Pons (tissue), 1 donor: ENCODE measurements at regions not wholly inside any gene's neighbourhood (a gene's known extent, or its start where the extent isn't known, plus 50 kb on each side); places are given as distances from the start of the nearest gene placed in this dataset.
"Not testable (repeated sequence)": the region's sequence is repeated elsewhere in the genome, so short reads cannot be mapped to it uniquely, and the experiment has no call there.

Experiments
- DNase-seq: peaks from one replicate; pipeline ENCODE4 v3.0.0-alpha.2; 2016; ENCODE audit warnings: low spot score

DNA sequence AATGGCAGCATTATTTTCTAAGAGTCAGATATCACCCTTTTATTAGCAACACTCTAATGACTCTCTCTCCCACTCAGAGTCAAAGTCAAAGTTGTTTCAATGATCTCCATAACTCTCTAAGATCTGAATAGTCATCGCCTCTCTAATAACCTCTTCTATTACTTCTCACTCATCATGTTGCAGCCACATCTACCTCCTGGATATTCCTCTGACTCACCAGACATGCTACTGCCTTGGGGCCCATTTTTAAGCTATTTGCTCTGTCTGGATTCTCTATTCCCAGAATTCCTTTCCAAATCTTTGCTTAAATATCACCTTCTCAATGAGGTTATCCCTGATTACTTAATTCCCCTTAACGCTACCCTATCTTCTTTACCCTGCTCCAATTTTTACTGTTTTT, 391.8 kb upstream of the MAGEB16 start:
- DNase-seq, result no peak

DNA sequence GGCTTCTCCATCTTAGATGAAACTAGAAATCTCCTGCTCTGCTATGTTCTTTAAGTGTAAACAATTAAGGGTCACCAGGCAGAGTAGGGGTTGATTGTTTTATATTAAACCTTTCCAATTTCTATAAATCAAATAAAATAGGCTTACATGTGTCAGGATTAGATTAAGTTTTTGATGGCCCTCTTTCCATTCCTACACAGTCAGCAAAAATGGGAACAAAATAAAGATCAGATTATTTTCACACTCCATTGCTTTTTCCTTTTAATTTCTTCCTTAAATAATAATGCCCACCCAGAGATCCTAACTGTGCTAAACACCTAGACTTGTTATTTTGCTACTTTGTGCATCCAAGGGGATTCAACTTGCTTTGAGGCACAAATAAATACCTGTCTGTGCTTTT, 381.4 kb upstream of the MAGEB16 start:
- no peak for DNase-seq

DNA sequence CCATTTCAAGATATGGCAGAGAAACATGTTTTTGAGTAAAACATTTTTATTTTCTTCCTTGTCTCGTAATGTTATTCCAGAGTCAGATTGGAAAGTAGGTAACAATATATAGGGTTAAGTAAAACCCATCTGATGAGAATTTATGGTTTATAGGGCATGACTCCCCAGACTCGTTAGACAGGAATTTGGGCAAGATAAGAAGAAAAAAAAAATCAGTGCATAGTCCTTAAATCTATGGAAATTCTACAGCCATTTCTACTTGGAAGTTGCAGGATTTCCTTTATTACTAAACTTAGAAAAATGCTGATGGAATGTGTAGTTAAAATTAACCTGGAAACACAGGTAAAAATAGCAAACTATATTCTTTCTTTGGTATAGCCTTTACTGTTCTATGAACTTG, 366.1 kb upstream of the MAGEB16 start:
- no peak for DNase-seq

DNA sequence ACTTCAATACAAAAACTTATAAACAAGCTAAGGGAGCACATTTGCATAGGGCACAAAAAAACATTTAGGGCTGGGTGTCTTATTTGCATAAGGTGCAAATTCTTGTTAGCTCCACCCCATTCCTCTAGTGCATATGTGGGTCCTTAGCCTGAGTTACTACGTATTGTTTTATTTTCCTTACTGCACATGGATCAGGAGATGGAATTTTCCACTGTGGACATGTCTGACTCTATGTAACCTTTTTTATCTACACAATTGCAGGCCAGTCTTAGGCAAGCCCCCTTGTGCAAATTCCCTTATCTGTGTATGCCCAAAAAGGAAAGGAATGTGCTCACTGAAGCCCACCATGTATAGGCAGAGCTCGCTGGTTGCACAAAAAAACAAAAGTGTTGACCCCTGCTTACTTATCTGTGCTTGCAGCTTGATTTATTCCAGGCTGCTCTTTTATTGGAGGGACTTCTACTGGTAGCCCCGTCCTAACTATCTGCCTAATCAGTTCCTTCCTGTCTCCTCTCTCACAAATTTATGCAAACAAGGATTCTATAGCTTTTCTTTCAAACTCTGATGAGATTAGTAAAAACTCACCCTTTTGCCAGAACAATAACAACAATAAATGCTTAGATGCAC, 359.0 kb upstream of the MAGEB16 start:
- no peak for DNase-seq

DNA sequence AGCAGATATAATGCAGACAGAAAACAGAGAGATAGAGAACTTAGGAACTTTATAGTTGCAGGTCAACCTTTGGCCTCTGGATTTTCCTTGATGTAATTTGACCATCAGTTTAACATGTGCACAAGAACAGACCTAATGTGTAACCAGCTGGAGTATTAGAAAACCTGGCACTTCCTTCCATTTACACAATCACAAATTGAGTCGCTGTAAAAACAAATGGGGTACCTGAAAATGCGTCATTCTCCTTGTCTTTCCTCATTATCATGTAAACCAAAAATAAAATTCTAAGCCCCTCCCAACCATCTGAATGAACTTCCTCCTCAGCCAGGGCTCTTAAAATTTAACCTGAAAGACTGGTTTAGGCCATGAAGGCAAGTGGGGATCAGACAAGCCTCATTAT, 358.4 kb upstream of the MAGEB16 start:
- DNase-seq, result no peak

DNA sequence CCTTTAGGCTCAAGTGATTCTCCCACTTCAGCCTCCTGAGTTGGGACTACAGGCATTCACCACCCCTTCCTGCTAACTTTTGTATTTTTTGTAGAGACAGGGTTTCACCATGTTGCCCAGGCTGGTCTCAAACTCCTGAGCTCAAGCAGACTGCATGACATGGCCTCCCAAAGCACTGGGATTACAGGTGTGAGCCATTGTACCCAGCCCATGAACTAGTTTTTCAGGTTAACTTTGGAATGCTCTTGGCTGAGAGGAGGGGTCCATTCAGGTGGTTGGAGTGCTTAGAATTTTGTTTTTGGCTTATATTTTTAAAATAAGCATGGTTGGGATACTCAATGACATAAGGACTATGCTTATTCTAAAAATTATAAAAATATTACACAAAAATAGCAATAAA, 355.7 kb upstream of the MAGEB16 start:
- no peak for DNase-seq

DNA sequence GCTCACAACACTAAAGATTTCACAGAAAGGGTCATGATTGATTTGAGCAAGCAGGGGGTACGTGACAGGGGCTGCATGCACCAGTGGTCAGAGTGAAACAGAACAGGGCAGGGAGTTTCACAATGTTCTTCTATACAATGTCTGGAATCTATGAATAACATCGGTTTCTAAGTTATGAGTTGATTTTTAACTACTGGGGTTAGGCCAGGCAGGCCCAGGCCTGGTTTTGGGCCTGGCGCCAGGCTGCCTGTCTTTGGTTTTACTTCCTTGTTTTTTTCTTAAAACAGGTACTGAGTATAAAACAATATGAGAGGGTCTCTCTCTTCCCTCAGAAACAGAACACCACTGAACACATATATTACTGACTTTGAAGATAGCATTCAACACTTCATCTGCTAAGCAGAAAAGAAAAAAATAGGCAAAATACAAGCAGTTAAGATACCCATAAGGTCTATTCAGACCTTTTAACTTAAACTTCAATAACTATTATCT, 355.0 kb upstream of the MAGEB16 start:
- not testable (repeated sequence) for DNase-seq

DNA sequence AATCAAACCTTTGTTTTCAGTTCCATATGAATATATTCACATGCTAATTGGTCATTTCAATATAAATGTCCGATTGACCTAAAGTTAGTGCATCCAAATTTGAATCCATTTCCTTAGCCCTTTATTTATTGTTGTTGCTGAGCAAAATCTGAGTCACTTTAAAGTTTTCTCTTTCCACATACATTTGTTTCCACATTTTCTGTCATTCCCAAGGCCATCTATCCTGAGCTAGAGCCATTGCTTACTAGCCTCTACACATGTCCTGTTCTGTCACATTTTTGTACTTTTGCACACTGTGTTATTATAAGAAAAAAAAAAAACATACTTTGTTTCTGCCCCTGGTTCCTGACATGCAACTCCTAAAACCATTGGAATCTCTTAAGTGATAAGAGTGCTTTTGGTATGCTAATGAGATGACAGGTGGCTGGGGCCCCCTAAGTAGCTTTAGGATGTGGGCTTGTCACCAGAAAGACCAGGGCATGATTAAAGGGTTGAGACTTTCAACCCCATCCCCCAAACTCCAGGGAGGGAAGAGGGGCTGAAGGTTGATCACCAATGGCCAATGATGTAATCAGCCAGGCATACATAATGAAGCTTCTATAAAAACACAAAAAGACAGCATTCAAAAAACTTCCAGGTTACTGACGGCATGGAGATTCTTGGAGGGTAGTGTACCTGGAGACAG, 353.3 kb upstream of the MAGEB16 start:
- DNase-seq, result no peak

DNA sequence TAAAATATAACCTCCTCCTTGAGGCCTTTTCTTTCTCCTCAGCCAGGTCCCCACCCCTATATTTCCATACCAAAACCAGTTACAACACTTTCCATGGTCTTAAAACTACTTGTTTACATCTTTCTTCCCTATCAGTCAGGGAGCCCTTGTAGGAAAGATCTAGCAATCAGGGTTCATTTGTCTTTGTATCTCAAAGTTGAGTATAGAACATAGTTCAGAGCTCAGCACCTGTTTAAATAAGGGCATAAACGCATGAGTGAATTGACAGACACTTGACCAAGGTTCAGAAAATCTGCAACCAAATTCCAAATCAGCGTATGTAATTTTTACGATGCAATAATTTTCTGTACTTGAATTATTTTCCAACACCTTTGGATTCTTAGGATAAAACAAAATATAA, 352.2 kb upstream of the MAGEB16 start:
- DNase-seq, result no peak

DNA sequence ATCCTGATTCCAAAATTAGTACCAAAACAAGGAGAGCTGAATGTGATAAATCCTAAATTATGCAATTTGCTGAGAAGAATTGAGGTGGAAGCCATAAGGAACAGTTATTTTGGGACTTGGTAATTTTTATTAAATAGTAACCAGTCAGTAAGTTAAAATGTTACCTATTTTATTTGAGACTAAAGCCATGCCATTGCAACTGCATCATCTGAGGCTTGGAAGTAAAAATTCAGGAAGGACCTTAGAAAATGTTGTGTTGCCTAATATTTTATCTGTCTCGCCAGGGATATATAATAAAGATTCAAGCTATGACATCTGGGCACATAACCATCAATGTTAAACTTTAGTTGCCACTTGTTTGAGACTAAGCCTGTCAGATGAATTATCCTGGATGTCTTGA, 341.3 kb upstream of the MAGEB16 start:
- DNase-seq, result no peak

DNA sequence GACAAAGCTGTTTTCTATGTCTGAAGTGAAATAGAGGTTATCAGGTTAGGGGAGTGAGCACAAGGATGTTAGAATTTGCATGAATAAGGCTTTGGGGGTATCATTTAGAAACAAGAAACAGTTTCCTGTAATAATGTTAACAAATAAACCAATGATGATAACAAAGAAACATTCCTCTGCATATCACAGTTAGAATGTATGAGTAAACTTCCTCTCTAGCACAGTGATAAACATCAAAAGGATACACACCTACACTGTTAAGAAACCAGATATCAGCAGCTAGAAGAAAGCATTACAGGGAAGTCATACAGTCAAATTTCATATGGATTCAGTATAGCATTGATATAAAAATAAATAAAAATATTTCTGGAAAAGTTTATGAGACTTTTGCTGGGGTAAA, 340.0 kb upstream of the MAGEB16 start:
- no peak for DNase-seq

DNA sequence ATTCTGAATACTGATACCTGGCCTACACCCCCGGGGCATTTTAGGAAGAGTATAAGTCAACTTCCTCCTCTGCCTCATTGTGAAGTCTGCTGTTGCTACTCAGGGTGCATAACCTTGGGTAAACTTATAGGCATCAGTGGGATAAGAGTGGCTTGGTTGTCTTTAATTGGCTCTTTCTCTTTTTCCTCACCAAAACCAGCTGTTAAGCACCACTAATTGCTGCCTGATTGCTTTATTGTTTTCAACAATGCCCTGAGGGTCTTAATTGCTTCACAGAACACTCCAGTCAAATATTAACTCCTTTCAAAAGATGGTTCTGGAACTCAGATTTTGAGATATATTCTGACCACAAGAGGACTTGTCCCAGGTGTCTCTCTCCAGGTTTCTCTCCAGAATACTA, 337.0 kb upstream of the MAGEB16 start:
- no peak for DNase-seq

DNA sequence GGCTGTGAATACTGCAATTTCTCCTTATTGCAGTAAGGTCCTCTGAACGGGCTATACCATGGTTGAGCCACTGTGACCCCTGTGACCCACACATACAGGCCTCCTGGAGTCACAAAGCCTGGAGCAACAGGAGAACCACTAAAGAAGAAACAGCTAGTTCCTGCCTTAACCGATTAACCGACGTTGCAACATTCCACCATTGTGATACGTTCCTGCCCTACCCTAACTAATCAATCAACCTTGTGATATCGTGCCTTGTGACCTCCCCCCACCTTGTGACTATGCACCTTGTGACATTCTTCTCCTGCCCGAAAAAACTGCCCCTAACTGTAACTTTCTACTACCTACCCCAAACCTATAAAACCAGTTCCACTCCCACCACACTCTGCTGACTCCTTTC, 301.5 kb upstream of the MAGEB16 start:
- DNase-seq, result not testable (repeated sequence)

DNA sequence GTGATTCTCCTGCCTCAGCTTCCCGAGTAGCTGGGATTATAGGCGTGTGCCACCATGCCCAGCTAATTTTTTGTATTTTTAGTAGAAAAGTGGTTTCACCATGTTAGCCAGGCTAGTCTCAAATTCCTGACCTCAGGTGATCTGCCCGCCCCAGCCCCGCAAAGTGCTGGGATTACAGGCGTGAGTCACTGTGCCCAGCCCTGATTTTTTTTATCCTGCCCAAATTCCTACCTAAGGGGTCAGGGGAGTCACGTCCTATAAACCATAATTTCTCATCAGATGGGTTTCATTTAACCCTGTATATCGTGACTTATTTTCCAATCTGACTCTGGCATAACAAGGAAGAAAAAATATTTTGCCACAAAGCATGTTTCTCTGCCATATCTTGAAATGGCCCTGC, 300.7 kb upstream of the MAGEB16 start:
- not testable (repeated sequence) for DNase-seq

DNA sequence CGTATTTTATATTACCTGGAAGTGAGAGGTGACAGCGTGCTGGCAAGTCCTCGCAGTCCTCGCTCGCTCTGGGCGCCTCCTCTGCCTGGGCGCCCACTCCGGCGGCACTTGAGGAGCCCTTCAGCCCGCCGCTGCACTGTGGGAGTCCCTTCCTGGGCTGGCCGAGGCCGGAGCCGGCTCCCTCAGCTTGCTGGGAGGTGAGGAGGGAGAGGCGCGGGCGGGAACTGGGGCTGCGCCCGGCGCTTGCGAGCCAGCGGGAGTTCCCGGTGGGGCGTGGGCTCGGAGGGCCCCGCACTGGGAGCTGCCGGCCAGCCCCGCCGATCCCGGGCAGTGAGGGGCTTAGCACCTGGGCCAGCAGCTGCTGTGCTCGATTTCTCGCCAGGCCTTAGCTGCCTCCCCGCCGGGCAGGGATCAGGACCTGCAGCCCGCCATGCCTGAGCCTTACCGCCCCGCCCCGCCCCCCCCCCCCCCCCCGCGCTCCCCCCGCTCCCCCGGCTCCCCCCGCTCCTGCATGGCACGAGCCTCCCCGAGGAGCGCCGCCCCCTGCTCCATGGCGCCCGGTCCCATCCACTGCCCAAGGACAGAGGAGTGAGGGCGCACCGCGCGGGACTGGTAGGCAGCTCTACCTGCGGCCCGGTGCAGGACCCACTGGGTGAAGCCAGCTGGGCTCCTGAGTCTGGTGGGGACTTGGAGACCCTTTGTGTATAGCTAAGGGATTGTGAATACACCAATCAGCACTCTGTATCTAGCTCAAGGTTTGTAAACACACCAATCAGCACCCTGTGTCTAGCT, 298.9 kb upstream of the MAGEB16 start:
- DNase-seq, result no peak

DNA sequence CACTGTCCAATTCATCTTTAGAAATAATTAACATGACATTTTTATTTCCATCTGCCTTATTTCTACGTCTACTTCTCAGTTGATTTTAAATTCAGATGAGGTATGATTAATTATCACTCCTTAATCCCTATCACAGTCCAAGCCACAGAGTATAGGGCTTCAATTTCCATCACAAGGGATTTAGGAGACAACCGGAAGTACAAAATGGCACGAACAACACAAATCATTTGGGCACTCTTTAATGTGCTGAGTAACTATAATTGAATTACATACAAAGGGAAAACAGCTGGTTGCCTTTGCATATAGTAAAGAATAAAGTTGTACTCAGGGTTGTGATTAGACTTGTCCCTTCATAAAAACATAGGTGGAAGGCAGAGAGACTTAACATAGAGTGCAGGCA, 290.4 kb upstream of the MAGEB16 start:
- no peak for DNase-seq

DNA sequence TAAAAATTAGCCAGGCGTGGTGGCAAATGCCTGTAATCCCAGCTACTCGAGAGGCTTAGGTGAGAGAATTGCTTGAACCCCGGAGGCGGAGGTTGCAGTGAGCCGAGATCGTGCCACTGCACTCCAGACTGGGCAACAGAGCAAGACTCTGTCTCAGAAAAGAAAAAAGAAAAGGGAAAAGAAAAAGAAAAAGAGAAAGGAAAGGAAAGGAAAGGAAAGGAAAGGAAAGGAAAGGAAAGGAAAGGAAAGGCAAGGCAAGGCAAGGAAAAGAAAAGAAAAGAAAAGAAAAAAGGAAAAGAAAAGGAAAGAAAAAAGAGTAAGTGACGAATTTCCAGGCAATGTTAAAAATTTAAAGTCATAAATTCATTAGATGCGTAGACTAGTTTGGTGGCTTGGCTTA, 250.1 kb upstream of the MAGEB16 start:
- not testable (repeated sequence) for DNase-seq

DNA sequence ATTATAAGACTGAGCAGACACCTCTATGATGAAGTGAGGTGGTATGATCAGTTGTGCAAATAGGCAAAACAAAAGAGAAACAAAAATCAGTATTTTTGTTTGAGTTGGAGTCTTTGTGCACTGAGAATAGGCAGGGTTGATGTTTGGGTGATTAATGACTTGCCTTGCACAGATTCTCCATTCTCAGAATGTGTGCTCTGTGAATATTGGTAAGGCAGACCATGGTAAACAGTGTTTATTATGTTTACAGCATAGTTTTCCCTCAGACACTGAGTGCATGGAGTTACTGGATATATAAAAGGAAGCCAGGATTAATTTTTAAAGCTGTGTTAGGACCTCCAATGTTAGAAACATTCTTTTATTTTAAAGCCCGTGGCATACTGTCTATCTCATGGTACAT, 240.2 kb upstream of the MAGEB16 start:
- no peak for DNase-seq

DNA sequence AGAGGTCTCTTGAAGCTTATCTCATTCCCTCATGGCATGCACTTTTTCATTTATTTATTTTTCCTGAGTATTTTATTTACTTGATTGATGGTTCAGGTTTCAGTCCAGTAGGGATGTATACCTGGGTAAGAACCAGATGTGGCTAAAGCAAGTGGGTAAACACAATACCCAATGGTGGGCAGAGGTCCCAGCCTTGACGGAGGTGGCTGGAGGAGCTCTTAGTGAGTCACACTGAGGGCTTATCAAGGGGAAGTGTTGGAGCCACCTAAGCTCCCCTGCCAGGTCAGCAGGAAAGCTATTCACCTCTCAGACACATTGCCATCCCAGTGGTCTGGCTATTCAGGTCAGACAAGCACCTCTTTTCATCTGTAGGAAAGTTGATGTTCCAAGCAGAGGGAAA, 236.2 kb upstream of the MAGEB16 start:
- no peak for DNase-seq

DNA sequence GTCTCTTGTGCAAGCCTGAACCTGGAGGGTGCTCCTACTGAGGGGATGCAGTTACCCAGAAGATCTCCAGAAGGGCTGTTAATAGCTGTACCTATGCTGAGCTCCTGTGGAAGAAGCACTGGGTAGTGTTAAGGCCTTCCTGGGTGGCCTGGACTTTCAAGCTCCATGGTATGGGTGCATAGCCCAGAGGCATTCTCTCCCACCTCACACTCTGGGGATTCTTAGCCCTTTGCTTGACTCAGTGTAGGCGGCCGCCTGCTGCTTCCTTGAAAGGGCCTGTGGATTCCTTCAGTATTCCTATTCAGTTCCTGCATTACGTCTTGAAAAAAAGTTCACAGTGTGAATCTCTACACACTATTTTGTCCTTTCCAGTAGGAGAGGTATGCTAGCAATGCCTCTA, 235.7 kb upstream of the MAGEB16 start:
- no peak for DNase-seq

DNA sequence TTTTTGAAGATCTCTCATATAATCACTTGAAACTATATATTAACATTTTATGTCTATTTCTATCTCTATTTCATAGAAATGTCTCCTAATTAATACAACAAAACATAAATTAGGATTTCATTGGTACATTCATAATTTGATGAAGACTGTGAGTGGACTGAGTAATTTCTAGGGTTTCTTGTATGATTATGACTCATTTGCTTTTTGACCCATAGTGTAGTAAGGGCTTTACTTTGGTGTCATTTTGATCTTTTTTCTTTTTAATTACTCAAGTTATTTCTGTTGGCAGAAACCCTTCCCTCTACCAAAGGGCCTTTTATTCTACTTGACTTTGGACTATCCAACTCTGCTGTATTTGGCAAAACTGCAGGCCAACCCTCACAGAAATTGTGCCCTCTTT, 207.9 kb upstream of the MAGEB16 start:
- no peak for DNase-seq

DNA sequence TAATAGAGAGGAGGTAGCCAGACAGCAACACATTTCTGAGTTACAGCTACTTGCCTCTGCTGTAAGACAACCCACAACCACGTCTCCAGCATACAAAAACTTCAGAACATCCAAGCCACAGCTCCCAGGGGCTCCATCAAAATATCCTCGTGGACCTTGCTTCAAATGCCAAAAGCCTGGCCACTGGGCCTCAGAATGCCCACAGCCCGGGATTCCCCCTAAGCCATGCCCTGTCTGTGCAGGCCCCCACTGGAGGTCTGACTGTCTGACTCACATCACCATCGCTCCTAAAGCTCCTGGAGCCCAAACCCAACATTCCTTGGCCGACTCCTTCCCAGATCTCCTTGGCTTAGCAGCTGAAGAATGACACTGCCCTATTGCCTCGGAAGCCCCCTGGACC, 186.6 kb upstream of the MAGEB16 start:
- not testable (repeated sequence) for DNase-seq

DNA sequence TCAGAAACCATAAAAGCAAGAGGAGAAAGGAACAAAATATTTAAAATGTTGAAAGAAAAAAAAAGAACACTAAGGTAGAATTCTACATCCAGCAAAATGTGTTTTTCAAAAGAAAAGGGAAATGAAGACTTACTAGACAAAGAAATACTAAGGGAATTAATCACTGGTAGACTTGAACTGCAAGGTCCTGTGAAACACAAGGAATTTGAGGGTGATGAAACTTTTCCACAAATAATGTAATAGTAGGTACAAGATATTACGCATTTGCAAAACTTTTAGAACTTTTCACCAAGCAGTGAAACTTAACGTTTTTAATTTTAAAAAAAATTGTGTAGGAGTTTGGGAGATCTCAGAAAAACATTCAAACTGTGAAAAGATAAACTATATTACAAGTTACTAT, 180.3 kb upstream of the MAGEB16 start:
- DNase-seq, result no peak
